ENCODE measurements at regions not wholly inside any gene's neighbourhood (a gene's known extent, or its start where the extent isn't known, plus 50 kb on each side); places are given as distances from the start of the nearest gene placed in this dataset.

- no peak for TF ChIP-seq POLR2AphosphoS5 (IDR thresholded peaks at IDR 0.05; ENCODE audit: low read depth, low read length)
- TF ChIP-seq CBX3 (IDR thresholded peaks at IDR 0.05; ENCODE audit: low read depth): no peak
- TF ChIP-seq CTCF (IDR thresholded peaks at IDR 0.05 in 2 of 3, conservative IDR thresholded peaks at IDR 0.05 in 1 of 3; ENCODE audit: borderline replicate concordance in 1 of 3, insufficient read depth in 1 of 3, low read depth in 2 of 3, low read length in 2 of 3): no peak
- TF ChIP-seq SP1 (IDR thresholded peaks at IDR 0.05; ENCODE audit: low read depth): no peak
- no peak for TF ChIP-seq POLR2A (IDR thresholded peaks at IDR 0.05; ENCODE audit: borderline replicate concordance, extremely low read depth, insufficient read depth, insufficient read length)
- TF ChIP-seq EZH2 (IDR thresholded peaks at IDR 0.05): no peak
- TF ChIP-seq ELF1 (IDR thresholded peaks at IDR 0.05; ENCODE audit: borderline replicate concordance, low read depth): no peak
- TF ChIP-seq EGR1 (IDR thresholded peaks at IDR 0.05; ENCODE audit: low read depth): no peak
- no peak for TF ChIP-seq YY1 (IDR thresholded peaks at IDR 0.05; ENCODE audit: extremely low read depth, insufficient replicate concordance, low read depth, low read length)
- TF ChIP-seq JUND (IDR thresholded peaks at IDR 0.05): no peak
- TF ChIP-seq MAX (IDR thresholded peaks at IDR 0.05): no peak
- TF ChIP-seq ZNF274 (IDR thresholded peaks at IDR 0.05; ENCODE audit: low read depth, low read length): no peak
- TF ChIP-seq SIN3A (IDR thresholded peaks at IDR 0.05; ENCODE audit: low read depth): no peak
- TF ChIP-seq SRF (IDR thresholded peaks at IDR 0.05; ENCODE audit: low read depth): no peak
Measured at GRCh38 chr7:49279891-49280290, 355.5 kb downstream of the CDC14C start.
